H7 (cell line): ENCODE measurements at regions not wholly inside any gene's neighbourhood (a gene's known extent, or its start where the extent isn't known, plus 50 kb on each side); places are given as distances from the start of the nearest gene placed in this dataset.

Experiments used
- DNase-seq: peaks from one replicate; pipeline ENCODE4 v3.0.0; 2012
- H3K27me3 ChIP-seq: 2 replicates; pipeline ENCODE4 v1.6.0; 2011; ENCODE audit warnings: mild to moderate bottlenecking, low read length; ENCODE audit not compliant: control insufficient read depth, insufficient read depth
- H3K36me3 ChIP-seq: replicated peaks from 2 replicates; pipeline ENCODE4 v1.5.1; 2011; ENCODE audit warnings: low read length; ENCODE audit not compliant: control insufficient read depth, insufficient read depth
- H3K4me3 ChIP-seq: 2 replicates; pipeline ENCODE4 v1.5.1; 2011; ENCODE audit warnings: low read depth, mild to moderate bottlenecking, control low read depth, low read length, moderate library complexity; ENCODE audit not compliant: insufficient read depth

GRCh38 chr1:80424249-80424648 is 1376.5 kb upstream of the ADGRL2 start:
- no peaks in the 10 kb centered on the region; the same call in 1 of the 2 replicates for H3K27me3 ChIP-seq
- H3K36me3 ChIP-seq: no peaks in the 10 kb centered on the region
- DNase-seq: no peak
- H3K4me3 ChIP-seq: no peak overlapping the region

GRCh38 chr1:80418134-80418533 is 1382.6 kb upstream of the ADGRL2 start:
- DNase-seq: no peak
- no peaks in the 10 kb centered on the region; the same call in 1 of the 2 replicates for H3K27me3 ChIP-seq
- no peak overlapping the region for H3K4me3 ChIP-seq
- no peaks in the 10 kb centered on the region for H3K36me3 ChIP-seq

GRCh38 chr1:80417671-80418070 is 1383.1 kb upstream of the ADGRL2 start:
- DNase-seq: no peak
- Histone ChIP-seq H3K4me3 (no peak overlapping the region), H3K27me3 (no peaks in the 10 kb centered on the region; the same call in 1 of the 2 replicates), H3K36me3 (no peaks in the 10 kb centered on the region)

- Histone ChIP-seq H3K4me3 (no peak overlapping the region), H3K36me3 (no peaks in the 10 kb centered on the region), H3K27me3 (no peaks in the 10 kb centered on the region)
- no peak for DNase-seq
Observed at GRCh38 chr1:80413969-80414368, 1386.8 kb upstream of the ADGRL2 start.

GRCh38 chr1:80410233-80410632 is 1390.5 kb upstream of the ADGRL2 start:
- no peaks in the 10 kb centered on the region for H3K36me3 ChIP-seq
- DNase-seq: no peak
- H3K27me3 ChIP-seq: no peaks in the 10 kb centered on the region
- no peak overlapping the region for H3K4me3 ChIP-seq

- no peak overlapping the region for H3K4me3 ChIP-seq
- DNase-seq: no peak
- H3K36me3 ChIP-seq: no peaks in the 10 kb centered on the region
- H3K27me3 ChIP-seq: no peaks in the 10 kb centered on the region
Observed at GRCh38 chr1:80403471-80403893, 1397.0 kb upstream of the ADGRL4 start.

- H3K4me3 ChIP-seq: no peak overlapping the region
- DNase-seq: no peak
- H3K36me3 ChIP-seq: no peaks in the 10 kb centered on the region
- no peaks in the 10 kb centered on the region for H3K27me3 ChIP-seq
Observed at GRCh38 chr1:80402625-80403024, 1396.1 kb upstream of the ADGRL4 start.

GRCh38 chr1:80401757-80402156 is 1395.2 kb upstream of the ADGRL4 start:
- Histone ChIP-seq H3K4me3 (no peak overlapping the region), H3K27me3 (no peaks in the 10 kb centered on the region), H3K36me3 (no peaks in the 10 kb centered on the region)
- no peak for DNase-seq

- DNase-seq: no peak
- H3K27me3 ChIP-seq: no peaks in the 10 kb centered on the region
- H3K4me3 ChIP-seq: no peak overlapping the region
- H3K36me3 ChIP-seq: no peaks in the 10 kb centered on the region
Observed at GRCh38 chr1:80392529-80392928, 1386.0 kb upstream of the ADGRL4 start.

- Histone ChIP-seq H3K36me3 (no peaks in the 10 kb centered on the region), H3K4me3 (no peak overlapping the region), H3K27me3 (no peaks in the 10 kb centered on the region)
- DNase-seq: peak; percentile 4
Observed at GRCh38 chr1:80385650-80386049, 1379.1 kb upstream of the ADGRL4 start.

GRCh38 chr1:80384959-80385358 is 1378.4 kb upstream of the ADGRL4 start:
- Histone ChIP-seq H3K4me3 (no peak overlapping the region), H3K27me3 (no peaks in the 10 kb centered on the region), H3K36me3 (no peaks in the 10 kb centered on the region)
- no peak for DNase-seq

- Histone ChIP-seq H3K36me3 (no peaks in the 10 kb centered on the region), H3K27me3 (no peaks in the 10 kb centered on the region), H3K4me3 (no peak overlapping the region)
- no peak for DNase-seq
Observed at GRCh38 chr1:80384083-80384830, 1377.7 kb upstream of the ADGRL4 start.

GRCh38 chr1:80375662-80376061 is 1369.1 kb upstream of the ADGRL4 start:
- no peak overlapping the region for H3K4me3 ChIP-seq
- no peak for DNase-seq
- no peaks in the 10 kb centered on the region for H3K27me3 ChIP-seq
- no peaks in the 10 kb centered on the region for H3K36me3 ChIP-seq

GRCh38 chr1:80375109-80375508 is 1368.6 kb upstream of the ADGRL4 start:
- H3K36me3 ChIP-seq: no peaks in the 10 kb centered on the region
- DNase-seq: no peak

GRCh38 chr1:80369780-80370179 is 1363.2 kb upstream of the ADGRL4 start:
- Histone ChIP-seq H3K36me3 (no peaks in the 10 kb centered on the region), H3K4me3 (no peak overlapping the region), H3K27me3 (no peaks in the 10 kb centered on the region)
- no peak for DNase-seq

More at GRCh38 chr1:80375109-80375508, 1368.6 kb upstream of the ADGRL4 start:
- H3K4me3 ChIP-seq: no peak overlapping the region
- no peaks in the 10 kb centered on the region for H3K27me3 ChIP-seq

- no peak for DNase-seq
- Histone ChIP-seq H3K36me3 (no peaks in the 10 kb centered on the region), H3K4me3 (no peak overlapping the region), H3K27me3 (no peaks in the 10 kb centered on the region)
Observed at GRCh38 chr1:80367058-80367457, 1360.5 kb upstream of the ADGRL4 start.
